ENCODE measurements at regions not wholly inside any gene's neighbourhood (a gene's known extent, or its start where the extent isn't known, plus 50 kb on each side); places are given as distances from the start of the nearest gene placed in this dataset.

- H3K4me3 Mint-ChIP-seq = no peak overlapping the region
- peaks cover 28 to 41% (median 28%) of the 10 kb centered on the region in 3 donors for H3K4me1 Mint-ChIP-seq
- H3K27ac Mint-ChIP-seq = peak overlapping the region in 1 of 6 donors; percentile 14
- DNase-seq (no peak), ATAC-seq (ENCODE audit: low read depth in 2 of 2) (no peak)
- no peaks in the 10 kb centered on the region for H3K36me3 Mint-ChIP-seq
- no peaks in the 10 kb centered on the region for H3K9me3 Mint-ChIP-seq
- H3K27me3 Mint-ChIP-seq = no peaks in the 10 kb centered on the region
Observed at GRCh38 chr5:56596155-56596554, 219.2 kb upstream of the MAP3K1 start.

- Mint-ChIP-seq H3K27me3 (no peaks in the 10 kb centered on the region), H3K4me3 (no peak overlapping the region), H3K27ac (peak overlapping the region in 4 of 6 donors; percentile 14 to 88 (median 40)), H3K9me3 (no peaks in the 10 kb centered on the region), H3K4me1 (peaks cover 27 to 44% (median 28%) of the 10 kb centered on the region in 3 donors), H3K36me3 (no peaks in the 10 kb centered on the region)
- no peak for ATAC-seq (ENCODE audit: low read depth in 2 of 2)
- no peak for DNase-seq
Observed at GRCh38 chr5:56595566-56595965, 219.8 kb upstream of the MAP3K1 start.

- Mint-ChIP-seq H3K36me3 (no peaks in the 10 kb centered on the region), H3K9me3 (no peaks in the 10 kb centered on the region), H3K4me3 (no peak overlapping the region), H3K27me3 (no peaks in the 10 kb centered on the region), H3K27ac (peak overlapping the region in 3 of 6 donors; percentile 47 to 99 (median 70)), H3K4me1 (peaks cover 27 to 51% (median 34%) of the 10 kb centered on the region in 3 donors)
- DNase-seq (no peak), ATAC-seq (ENCODE audit: low read depth in 2 of 2) (no peak)
Observed at GRCh38 chr5:56594792-56595191, 220.6 kb upstream of the MAP3K1 start.

GRCh38 chr5:56591081-56591480, 224.3 kb upstream of the MAP3K1 start:
- Mint-ChIP-seq H3K27ac (peak overlapping the region; percentile 22 to 99 (median 66)), H3K4me3 (no peak overlapping the region), H3K36me3 (no peaks in the 10 kb centered on the region), H3K27me3 (no peaks in the 10 kb centered on the region), H3K4me1 (peaks cover 38 to 65% (median 60%) of the 10 kb centered on the region in 3 donors), H3K9me3 (no peaks in the 10 kb centered on the region)
- no peak for DNase-seq
- ATAC-seq (ENCODE audit: low read depth in 2 of 2) = no peak

- Mint-ChIP-seq H3K36me3 (no peaks in the 10 kb centered on the region), H3K27me3 (no peaks in the 10 kb centered on the region), H3K9me3 (peaks cover 0 to 2% (median 0%) of the 10 kb centered on the region in 7 donors), H3K27ac (peak overlapping the region; percentile 98 to 100 (median 100)), H3K4me1 (peaks cover 47 to 75% (median 70%) of the 10 kb centered on the region in 3 donors), H3K4me3 (peak overlapping the region; percentile 26 to 87 (median 70))
- DNase-seq (no peak), ATAC-seq (ENCODE audit: low read depth in 2 of 2) (no peak)
Observed at GRCh38 chr5:56589481-56589860, 225.9 kb upstream of the MAP3K1 start.

- Mint-ChIP-seq H3K27me3 (no peaks in the 10 kb centered on the region), H3K36me3 (no peaks in the 10 kb centered on the region), H3K4me1 (peaks cover 49 to 76% (median 76%) of the 10 kb centered on the region in 3 donors), H3K4me3 (peak overlapping the region; percentile 26 to 87 (median 70)), H3K27ac (peak overlapping the region; percentile 98 to 100 (median 100)), H3K9me3 (peaks cover 0 to 7% (median 0%) of the 10 kb centered on the region in 7 donors)
- peak; percentile 96 for DNase-seq
- peak; percentile 84 to 88 for ATAC-seq (ENCODE audit: low read depth in 2 of 2)
Observed at GRCh38 chr5:56588636-56589480, 226.5 kb upstream of the MAP3K1 start.

GRCh38 chr5:56588131-56588487, 227.2 kb upstream of the MAP3K1 start:
- Mint-ChIP-seq H3K27ac (peak overlapping the region; percentile 98 to 100 (median 100)), H3K27me3 (no peaks in the 10 kb centered on the region), H3K36me3 (no peaks in the 10 kb centered on the region), H3K4me1 (peaks cover 53 to 77% (median 77%) of the 10 kb centered on the region in 3 donors), H3K4me3 (peak overlapping the region in 7 of 8 donors; percentile 5 to 83 (median 72)), H3K9me3 (peaks cover 0 to 7% (median 3%) of the 10 kb centered on the region in 7 donors)
- DNase-seq (no peak), ATAC-seq (ENCODE audit: low read depth in 2 of 2) (no peak)

GRCh38 chr5:56587381-56588130, 227.8 kb upstream of the MAP3K1 start:
- H3K9me3 Mint-ChIP-seq = peaks cover 0 to 7% (median 3%) of the 10 kb centered on the region in 7 donors
- H3K27ac Mint-ChIP-seq = peak overlapping the region; percentile 98 to 100 (median 100)
- no peak for ATAC-seq (ENCODE audit: low read depth in 2 of 2)
- H3K27me3 Mint-ChIP-seq = no peaks in the 10 kb centered on the region
- DNase-seq = no peak
- H3K4me1 Mint-ChIP-seq = peaks cover 48 to 71% (median 71%) of the 10 kb centered on the region in 3 donors
- H3K4me3 Mint-ChIP-seq = peak overlapping the region in 7 of 8 donors; percentile 5 to 83 (median 72)
- H3K36me3 Mint-ChIP-seq = no peaks in the 10 kb centered on the region

- peak overlapping the region in 4 of 6 donors; percentile 53 to 99 (median 82) for H3K27ac Mint-ChIP-seq
- H3K27me3 Mint-ChIP-seq = no peaks in the 10 kb centered on the region
- H3K36me3 Mint-ChIP-seq = no peaks in the 10 kb centered on the region
- H3K9me3 Mint-ChIP-seq = peaks cover 0 to 7% (median 3%) of the 10 kb centered on the region in 7 donors
- no peak for ATAC-seq (ENCODE audit: low read depth in 2 of 2)
- no peak overlapping the region for H3K4me3 Mint-ChIP-seq
- peaks cover 42 to 69% (median 68%) of the 10 kb centered on the region in 3 donors for H3K4me1 Mint-ChIP-seq
- no peak for DNase-seq
Observed at GRCh38 chr5:56585999-56586691, 229.2 kb upstream of the MAP3K1 start.

- peaks cover 49 to 76% (median 70%) of the 10 kb centered on the region in 3 donors for H3K4me1 Mint-ChIP-seq
- no peak for DNase-seq
- peaks cover 0 to 7% (median 3%) of the 10 kb centered on the region in 7 donors for H3K9me3 Mint-ChIP-seq
- H3K36me3 Mint-ChIP-seq = no peaks in the 10 kb centered on the region
- peak overlapping the region in 2 of 8 donors; percentile 6 to 8 for H3K4me3 Mint-ChIP-seq
- peak overlapping the region in 5 of 6 donors; percentile 53 to 99 (median 89) for H3K27ac Mint-ChIP-seq
- no peaks in the 10 kb centered on the region for H3K27me3 Mint-ChIP-seq
- ATAC-seq (ENCODE audit: low read depth in 2 of 2) = no peak
Observed at GRCh38 chr5:56585461-56585860, 229.9 kb upstream of the MAP3K1 start.

- no peaks in the 10 kb centered on the region for H3K27me3 Mint-ChIP-seq
- DNase-seq = no peak
Observed at GRCh38 chr5:56581426-56581825, 233.9 kb upstream of the MAP3K1 start.

GRCh38 chr5:56580864-56581263, 234.5 kb upstream of the MAP3K1 start:
- Mint-ChIP-seq H3K27ac (peak overlapping the region in 4 of 6 donors; percentile 23 to 50 (median 26)), H3K36me3 (no peaks in the 10 kb centered on the region), H3K4me3 (peak overlapping the region in 2 of 8 donors; percentile 17 to 36), H3K9me3 (peaks cover 0 to 7% (median 3%) of the 10 kb centered on the region in 7 donors), H3K27me3 (no peaks in the 10 kb centered on the region), H3K4me1 (peaks cover 29 to 40% (median 36%) of the 10 kb centered on the region in 3 donors)
- ATAC-seq (ENCODE audit: low read depth in 2 of 2) (peak; percentile 56 to 80), DNase-seq (no peak)

More at GRCh38 chr5:56581426-56581825, 233.9 kb upstream of the MAP3K1 start:
- Mint-ChIP-seq H3K36me3 (no peaks in the 10 kb centered on the region), H3K27ac (peak overlapping the region in 1 of 6 donors; percentile 28), H3K4me1 (peaks cover 32 to 44% (median 39%) of the 10 kb centered on the region in 3 donors), H3K9me3 (peaks cover 0 to 7% (median 3%) of the 10 kb centered on the region in 7 donors), H3K4me3 (peak overlapping the region in 2 of 8 donors; percentile 36 to 47)
- no peak for ATAC-seq (ENCODE audit: low read depth in 2 of 2)

GRCh38 chr5:56575821-56576220, 239.5 kb upstream of the MAP3K1 start:
- no peak for DNase-seq
- Mint-ChIP-seq H3K27me3 (no peaks in the 10 kb centered on the region), H3K9me3 (peaks cover 0 to 8% (median 0%) of the 10 kb centered on the region in 7 donors), H3K4me3 (no peak overlapping the region), H3K4me1 (peaks cover 15 to 19% (median 16%) of the 10 kb centered on the region in 3 donors), H3K27ac (no peak overlapping the region), H3K36me3 (no peaks in the 10 kb centered on the region)
- ATAC-seq (ENCODE audit: low read depth in 2 of 2) = peak in 1 of 2 donors; percentile 23
